ENCODE measurements at regions not wholly inside any gene's neighbourhood (a gene's known extent, or its start where the extent isn't known, plus 50 kb on each side); places are given as distances from the start of the nearest gene placed in this dataset.

DNA sequence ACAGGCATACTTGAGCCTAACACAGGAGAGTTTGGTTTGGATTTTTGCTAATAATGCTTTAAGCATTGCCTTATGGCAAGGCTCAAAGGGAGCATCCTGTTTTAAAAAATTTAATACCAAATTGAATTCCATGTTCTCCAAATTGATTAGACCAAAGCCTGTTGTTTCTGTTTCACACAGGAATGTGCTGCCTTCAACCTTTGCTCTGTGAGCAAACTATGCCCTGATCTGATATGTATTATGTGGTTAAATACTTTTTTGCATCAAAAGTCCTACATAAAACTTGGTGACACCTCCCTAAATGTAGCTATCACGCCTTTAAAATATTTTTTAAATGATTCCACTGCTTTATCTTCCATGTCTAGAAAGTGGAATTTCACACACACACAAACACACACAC, 691.4 kb downstream of the CPS1 start:
- TF ChIP-seq CTCF (IDR thresholded peaks at IDR 0.05): no peak
- no peak for TF ChIP-seq EHMT2 (IDR thresholded peaks at IDR 0.05; ENCODE audit: low read depth)
- no peak for TF ChIP-seq JUNB (IDR thresholded peaks at IDR 0.05)
- no peak for TF ChIP-seq POLR2A (IDR thresholded peaks at IDR 0.05; ENCODE audit: low read length)

Data from A549 (cell line).